ENCODE measurements at regions not wholly inside any gene's neighbourhood (a gene's known extent, or its start where the extent isn't known, plus 50 kb on each side); places are given as distances from the start of the nearest gene placed in this dataset.

- Histone ChIP-seq H3K27me3 (no peaks in the 10 kb centered on the region), H3K27ac (no peak overlapping the region)
- TF ChIP-seq POLR2A (IDR thresholded peaks at IDR 0.05): no peak
- no peak for TF ChIP-seq CTCF (IDR thresholded peaks at IDR 0.05)
These were observed 54.7 kb upstream of the ETAA1 start for GRCh38 chr2:67342394-67342793.

DNA sequence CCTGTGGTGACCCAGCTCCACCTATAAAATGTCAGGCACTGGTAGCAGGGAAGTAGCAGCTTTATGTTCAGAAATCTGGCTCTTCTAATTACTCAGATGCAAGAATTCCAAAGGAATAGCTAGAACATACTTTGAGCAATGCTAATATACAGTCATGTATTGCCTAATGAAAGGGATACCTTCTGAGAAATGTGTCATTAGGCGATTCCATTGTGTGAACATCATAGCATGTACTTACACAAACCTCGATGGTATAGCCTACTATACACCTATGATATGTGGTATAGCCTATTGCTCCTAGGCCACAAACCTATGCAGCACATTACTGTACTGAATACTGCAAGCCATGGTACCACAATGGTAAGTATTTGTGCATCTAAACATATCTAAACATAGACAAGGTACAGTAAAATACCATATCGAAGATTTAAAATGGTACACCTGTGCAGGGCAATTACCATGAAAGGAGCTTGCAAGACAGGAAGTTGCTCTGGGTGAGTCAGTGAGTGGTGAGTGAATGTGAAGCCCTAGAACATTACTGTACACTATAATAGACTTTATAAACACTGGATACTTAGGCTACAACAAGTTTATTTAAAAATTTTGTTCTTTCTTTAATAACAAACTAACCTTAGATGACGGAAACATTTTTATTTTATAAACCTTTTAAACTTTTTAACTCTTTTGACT, 50.3 kb upstream of the ETAA1 start:
- Histone ChIP-seq H3K27ac (no peak overlapping the region), H3K4me3 (no peak overlapping the region), H3K36me3 (no peaks in the 10 kb centered on the region), H3K9me3 (no peaks in the 10 kb centered on the region), H3K27me3 (no peaks in the 10 kb centered on the region), H3K4me1 (no peaks in the 10 kb centered on the region)
- DNase-seq: no peak
- TF ChIP-seq CTCF (IDR thresholded peaks at IDR 0.05) (no peak), POLR2A (IDR thresholded peaks at IDR 0.05) (no peak)

More at GRCh38 chr2:67342394-67342793, 54.7 kb upstream of the ETAA1 start:
- no peaks in the 10 kb centered on the region for H3K36me3 ChIP-seq
- H3K4me1 ChIP-seq: no peaks in the 10 kb centered on the region
- no peak overlapping the region for H3K4me3 ChIP-seq
- no peak for DNase-seq
- H3K9me3 ChIP-seq: no peaks in the 10 kb centered on the region

Small RNAs in the stretch of these regions (small RNA-seq; reads per million reads assigned to genes)
- gene AC009474.2: 0 reads per million in 2 donors

Data from Peyer's patch (tissue), 4 donors.